GM12872 (cell line): ENCODE measurements at regions not wholly inside any gene's neighbourhood (a gene's known extent, or its start where the extent isn't known, plus 50 kb on each side); places are given as distances from the start of the nearest gene placed in this dataset.

Experiments
- CTCF ChIP-seq: IDR thresholded peaks from 3 replicates; pipeline ENCODE4 v1.5.1; 2011; ENCODE audit warnings: low read depth, mild to moderate bottlenecking, low read length, moderate library complexity; ENCODE audit not compliant: insufficient read depth

- TF ChIP-seq CTCF = no peak
These were observed 79.8 kb upstream of the STK17B start for GRCh38 chr2:196251132-196251531.

GRCh38 chr2:196252408-196253115, 81.2 kb upstream of the STK17B start:
- TF ChIP-seq CTCF = no peak

- no peak for TF ChIP-seq CTCF
These were observed 81.7 kb upstream of the STK17B start for GRCh38 chr2:196253116-196253480.

GRCh38 chr2:196256585-196256984, 85.2 kb upstream of the STK17B start:
- TF ChIP-seq CTCF = no peak

- TF ChIP-seq CTCF = no peak
These were observed 85.7 kb upstream of the STK17B start for GRCh38 chr2:196257086-196257485.

- TF ChIP-seq CTCF = no peak
These were observed 87.0 kb upstream of the STK17B start for GRCh38 chr2:196258407-196258806.

GRCh38 chr2:196259507-196260481, 88.4 kb upstream of the STK17B start:
- TF ChIP-seq CTCF = no peak
